DLD1 (cell line): ENCODE measurements at regions not wholly inside any gene's neighbourhood (a gene's known extent, or its start where the extent isn't known, plus 50 kb on each side); places are given as distances from the start of the nearest gene placed in this dataset.

Source experiments
- in situ Hi-C: cut with HindIII; loops from 2 replicates; pipeline ENCODE4 v1.10.0; 2017; ENCODE audit warnings: low sequenced_read_pairs

DNA sequence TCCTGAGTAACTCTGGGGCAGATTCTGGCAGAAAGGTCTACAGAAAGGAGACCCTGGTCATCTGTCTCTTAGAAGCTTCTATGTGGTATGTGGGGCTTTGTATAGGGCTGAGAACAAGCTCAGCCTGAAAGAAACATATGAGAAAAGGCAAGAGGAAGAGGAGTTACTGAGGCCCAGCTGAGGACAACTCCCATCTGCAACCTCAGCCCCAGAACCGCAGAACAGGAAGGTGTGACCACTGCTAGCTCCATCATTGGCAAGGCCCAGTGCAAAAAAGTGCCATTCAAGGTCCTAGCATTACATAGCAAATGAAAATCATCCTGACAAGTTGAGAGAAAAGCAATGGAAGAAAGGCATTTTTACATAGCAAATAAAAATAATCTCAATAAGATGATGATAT lies 503.8 kb downstream of the NPHP4 start:
- in situ Hi-C loops, result no loop called here

DNA sequence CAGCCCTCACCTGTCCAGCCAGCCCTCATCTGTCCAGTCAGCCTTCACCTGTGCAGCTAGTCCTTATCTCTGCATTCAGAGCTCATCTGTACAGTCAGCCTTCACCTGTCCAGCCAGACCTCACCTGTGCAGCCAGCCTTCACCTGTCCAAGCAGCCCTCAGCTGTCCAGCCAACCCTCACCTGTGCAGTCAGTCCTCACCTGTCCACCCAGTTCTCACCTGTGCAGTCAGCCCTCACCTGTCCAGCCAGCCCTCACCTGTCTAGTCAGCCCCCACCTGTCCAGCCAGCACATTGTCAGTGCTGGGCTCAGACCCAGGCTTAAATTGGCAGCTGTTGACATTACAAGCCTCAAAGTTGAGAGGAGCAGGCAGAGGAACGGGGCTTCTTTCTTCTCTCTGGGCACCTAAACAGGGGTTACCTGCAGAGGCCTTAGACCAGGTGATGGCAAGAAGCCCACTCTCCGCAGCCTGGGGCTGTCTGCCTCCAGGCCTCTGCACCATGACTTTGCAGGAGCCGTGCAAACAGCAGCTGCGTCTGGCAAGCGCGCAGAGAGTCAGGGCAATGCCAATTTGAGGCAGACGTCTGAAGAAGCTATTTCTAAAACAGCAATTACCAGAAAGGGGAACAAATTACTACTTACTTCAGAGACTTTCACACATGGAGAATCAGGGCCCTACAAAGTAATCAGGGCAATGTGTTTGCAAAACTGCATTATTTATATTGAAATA lies 506.1 kb downstream of the NPHP4 start:
- in situ Hi-C loops, result no loop called here

DNA sequence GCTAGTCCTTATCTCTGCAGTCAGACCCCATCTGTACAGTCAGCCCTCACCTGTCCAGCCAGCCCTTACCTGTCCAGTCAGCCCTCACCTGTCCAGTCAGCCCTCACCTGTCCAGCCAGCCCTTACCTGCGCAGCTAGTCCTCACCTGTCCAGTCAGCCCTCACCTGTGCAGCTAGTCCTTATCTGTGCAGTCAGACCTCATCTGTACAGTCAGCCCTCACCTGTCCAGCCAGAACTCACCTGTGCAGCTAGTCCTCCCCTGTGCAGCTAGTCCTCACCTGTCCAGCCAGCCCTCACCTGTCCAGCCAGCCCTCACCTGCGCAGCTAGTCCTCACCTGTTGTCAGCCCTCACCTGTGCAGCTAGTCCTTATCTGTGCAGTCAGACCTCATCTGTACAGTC lies 506.8 kb downstream of the NPHP4 start:
- in situ Hi-C loops, result no loop called here

DNA sequence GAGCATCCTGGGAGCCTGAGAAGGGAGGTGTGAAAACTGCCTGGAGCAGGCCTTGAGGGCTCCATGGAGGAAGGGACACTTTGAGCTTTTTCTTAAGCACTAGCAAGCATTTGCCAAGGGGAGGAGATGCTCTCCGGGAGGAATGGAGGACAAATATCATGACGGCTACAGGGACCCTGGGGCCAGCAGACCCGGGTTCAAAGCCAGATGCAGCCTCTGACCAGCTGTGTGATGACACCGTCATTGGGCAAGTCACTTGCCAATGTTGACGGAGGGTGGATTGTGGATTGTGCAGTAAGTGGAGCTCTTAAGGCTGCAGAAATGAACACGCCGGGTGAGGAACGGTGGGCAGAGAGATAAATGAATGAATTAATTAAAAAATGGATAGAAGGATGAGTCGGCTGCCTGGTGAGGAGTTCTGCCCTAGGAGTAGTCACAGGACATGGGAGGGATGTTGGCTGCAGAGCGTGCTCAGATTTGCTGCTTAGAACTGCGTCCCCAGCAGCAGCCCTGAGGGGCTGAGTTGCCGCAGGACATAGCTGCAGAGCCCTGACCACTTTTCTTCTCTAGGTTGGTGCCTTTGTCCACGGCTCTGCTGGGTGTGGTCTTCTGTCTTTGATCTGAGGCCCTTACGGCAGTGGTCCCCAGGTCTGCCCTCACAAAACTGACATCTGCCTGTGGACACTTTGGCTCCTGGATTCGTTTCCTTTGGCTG lies 507.6 kb downstream of the NPHP4 start:
- in situ Hi-C loops, result no loop called here

DNA sequence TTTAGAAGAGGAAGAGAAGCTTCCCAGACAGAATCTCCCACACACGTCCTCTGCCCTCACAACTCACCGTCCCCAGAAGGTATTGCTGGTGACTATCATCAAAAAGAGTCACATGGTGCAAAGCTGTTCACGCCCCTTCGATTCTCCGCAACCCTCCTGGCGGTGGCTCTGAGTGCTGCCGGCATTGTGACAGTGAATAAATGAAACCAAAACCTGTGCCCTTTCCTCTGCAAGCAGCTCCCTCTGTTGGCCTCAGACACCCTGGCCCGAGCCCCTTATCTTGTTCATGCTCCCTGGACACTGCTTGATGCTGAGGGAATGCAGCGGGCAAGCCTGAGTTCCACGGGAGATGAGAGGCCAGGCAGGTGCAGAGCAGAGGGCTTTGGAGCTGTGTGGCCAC lies 510.3 kb downstream of the NPHP4 start:
- in situ Hi-C loops, result no loop called here

DNA sequence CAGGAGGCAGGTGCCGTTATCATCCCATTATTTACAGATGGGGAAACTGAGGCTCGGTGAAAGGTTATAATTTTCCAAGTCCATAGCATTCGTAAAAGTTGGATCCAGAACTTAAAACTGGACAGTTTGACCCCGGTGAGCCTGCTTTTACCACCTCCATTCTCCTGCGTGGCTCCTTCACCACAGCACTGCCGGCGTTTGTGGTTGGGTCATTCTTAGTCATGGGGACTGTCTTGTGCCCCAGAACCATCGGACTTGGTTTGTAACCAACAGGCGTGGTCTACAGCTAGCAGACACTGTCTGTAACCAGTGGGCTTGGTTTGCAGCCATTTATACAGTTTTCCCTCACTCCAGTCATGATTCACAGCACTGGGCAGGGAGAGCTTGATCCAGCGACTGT lies 511.3 kb downstream of the NPHP4 start:
- in situ Hi-C loops, result no loop called here

DNA sequence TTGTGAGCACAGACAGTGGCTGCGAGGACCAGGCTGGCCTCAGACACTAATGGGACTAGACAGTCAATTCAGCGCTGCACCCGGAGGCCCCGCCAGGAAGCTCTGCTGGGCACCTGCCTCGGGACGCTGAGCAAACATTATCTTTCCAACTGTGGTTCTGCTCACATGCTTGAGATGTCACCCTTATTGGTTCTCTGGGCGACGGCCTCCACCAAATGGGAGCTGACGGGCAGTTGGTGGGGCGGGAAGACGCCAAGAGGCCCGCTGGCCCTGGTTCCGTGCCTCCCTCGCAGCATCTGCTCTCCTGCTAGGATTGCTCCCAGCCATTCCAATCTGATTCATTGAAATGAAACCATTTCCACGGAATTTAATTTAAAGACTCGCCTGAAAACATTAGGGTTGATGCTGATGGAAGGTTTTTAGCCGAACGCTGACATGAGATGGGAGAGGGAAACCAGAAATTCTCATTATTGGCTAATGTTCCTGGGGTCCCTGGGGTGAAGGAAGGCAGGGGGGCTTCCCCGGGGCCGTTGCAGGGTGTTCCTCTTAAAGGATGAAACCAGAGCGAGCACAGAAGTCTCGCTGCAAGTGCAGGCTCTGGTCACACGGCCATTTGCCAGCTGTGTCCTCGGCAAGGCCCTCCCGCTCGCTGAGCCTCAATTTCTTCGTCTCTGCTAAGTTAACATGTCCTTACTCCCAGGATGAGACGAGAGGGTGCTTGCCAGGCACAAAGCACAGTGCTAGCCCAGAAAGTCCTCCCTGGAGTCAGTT lies 512.2 kb downstream of the NPHP4 start:
- in situ Hi-C loops, result no loop called here

DNA sequence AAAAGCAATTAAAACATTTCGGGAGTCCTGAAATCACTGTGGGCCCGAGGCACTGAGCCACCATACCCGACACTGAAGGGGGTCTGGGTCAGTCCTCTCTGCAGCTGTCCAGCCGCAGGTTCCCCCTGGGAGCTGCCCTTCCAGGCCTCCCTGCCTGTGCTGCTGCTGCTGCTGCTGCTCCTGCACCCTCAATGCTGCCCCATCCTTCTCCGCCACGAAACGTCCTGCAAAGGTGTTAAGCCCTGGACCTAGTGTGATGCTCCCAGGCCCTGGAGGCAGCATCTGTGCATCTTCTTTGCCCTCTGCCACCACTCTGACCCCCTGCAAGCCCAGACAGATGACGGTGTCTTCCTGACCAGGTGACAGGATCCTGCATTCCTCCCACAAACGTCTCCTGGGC lies 513.3 kb downstream of the NPHP4 start:
- in situ Hi-C loops, result no loop called here

DNA sequence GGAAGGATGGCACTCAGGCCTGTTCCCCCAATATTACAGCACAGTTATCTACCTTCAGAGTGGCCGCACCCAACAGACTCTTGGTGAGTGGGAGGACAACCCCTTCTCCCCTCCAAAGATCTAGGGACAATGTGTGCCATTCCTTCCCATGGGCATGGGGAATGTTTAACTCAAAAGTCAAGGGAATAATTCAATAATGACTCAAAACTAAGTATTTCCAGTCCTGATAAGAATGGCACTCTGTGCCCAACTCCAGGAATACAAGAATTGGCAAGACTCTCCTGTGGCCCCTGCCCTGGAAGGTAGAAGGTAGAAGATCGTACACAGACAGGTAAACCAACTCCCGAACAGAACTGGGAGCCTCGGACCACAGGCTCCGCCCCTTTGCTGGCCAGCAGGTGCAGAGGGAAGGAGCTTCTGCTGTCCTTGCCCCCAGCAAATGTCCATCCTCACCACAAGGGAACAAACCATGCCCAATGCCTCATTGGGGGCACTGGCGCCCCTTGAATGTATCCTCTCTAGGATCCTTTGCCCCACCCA lies 514.0 kb downstream of the NPHP4 start:
- in situ Hi-C loops, result no loop called here

DNA sequence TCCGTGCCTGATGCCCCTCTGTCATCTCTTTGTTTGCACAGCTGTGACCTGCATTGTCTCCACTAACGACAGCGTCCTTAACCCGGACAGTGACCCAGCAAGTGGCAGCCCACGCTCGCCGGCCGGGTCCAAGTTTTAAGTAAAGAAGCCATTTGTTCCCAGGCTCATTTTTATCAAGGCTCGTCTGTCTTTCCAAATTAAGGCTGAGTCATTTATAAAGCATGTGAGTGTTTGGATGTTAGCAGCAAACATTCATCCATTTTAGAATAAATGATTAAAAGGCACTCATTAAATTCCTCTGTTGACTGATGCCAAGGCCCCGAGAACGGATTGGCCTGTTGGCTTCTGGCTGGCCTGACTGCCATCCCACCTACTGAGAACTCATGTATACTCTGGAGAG lies 514.5 kb downstream of the NPHP4 start:
- in situ Hi-C loops, result no loop called here

DNA sequence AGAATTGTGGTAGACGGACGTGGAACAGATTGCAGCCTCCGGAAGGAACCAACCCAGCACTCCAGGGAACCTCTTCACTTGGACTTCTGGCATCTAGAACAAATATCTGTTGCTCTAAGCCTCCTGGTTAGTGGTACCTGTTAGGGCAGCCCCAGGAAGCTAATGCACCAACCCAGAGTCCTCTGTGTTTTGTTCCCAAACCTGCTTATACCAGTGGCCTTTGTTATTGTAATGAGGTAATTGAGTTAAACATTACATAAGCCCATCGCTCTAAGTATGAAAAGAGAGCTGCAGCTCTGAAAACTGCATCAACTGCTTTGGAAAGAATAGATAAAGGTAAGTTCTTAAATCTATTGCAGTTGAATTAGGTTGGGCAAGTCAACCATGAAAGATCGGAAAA lies 516.7 kb downstream of the NPHP4 start:
- in situ Hi-C loops, result no loop called here

DNA sequence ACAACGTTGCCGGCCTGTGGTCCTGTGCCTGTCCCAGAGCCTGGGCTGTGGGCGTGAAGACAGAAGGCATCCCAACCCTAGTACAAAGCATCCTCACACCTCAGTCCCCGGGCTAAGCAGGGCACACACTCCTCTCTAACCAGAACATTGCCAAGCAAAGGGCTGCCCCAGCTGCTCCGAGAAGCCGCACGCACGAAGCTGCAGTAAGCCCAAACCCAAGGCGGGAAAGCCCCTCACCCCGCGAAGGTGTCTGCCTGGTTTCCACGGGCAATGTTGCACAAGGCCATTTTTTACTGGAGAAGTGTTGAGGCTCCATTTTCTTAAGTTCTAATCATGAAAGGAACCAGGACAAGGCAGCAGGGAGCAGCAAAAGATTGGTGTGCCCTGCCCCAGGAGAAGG lies 519.0 kb downstream of the NPHP4 start:
- in situ Hi-C loops, result no loop called here

DNA sequence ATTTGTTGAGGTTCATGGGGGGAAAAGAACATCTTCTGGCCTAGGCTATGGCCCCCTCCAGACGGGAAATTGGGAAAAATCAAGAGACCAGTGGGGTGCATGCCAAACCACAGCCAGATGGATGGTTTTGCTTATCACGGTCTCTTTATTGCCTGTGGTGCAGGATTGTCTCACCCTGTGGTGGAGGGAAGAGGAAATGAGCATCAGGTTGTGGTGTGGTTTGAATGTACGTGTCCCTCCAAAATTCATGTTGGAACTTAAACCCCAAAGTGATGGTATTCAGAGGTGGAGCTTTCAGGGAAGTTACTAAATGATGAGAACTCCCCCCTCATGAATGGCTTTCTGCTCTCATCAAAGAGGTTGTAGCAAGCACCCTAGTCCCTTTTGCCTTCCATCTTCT lies 525.7 kb downstream of the NPHP4 start:
- in situ Hi-C loops, result no loop called here

DNA sequence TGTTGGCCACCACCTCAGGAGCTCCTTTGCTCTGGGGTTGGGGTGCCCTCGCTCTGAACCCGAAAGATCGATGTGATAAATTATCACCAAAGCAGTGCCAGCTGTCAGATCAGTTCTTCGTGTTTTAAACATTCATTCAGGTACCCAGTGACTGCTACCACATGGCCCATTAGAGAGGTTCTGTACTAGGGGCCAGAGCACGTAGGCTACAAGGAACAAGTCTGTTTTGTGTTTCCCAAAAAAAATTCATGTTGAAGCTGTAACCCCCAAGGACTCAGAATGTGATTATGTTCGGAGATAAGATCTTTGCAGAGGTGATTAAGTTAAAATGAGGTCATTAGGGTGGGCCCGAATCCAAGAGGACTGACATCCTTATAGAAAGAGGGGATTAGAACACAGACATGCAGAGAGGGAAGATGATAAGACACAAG lies 526.9 kb downstream of the NPHP4 start:
- in situ Hi-C loops, result no loop called here

DNA sequence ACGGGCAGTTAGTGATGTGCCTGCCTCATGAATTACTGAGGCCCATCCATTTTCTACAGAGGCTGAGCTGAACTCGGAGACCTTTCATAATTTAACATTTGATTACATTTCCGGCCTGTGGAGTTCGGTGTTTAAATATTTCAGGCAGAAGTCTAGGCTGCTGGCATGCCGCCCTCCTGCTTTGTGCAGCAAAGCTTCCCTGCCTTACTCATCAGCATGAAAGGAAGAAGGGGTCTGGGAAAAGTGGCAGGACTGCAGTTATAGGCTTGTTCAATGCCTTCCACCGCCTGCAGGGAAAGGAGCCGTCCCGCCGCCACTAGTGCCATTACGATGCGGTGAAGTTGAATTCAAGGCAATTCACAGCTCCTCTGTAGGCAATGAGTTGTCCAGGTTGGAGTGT lies 527.9 kb downstream of the NPHP4 start:
- in situ Hi-C loops, result no loop called here

DNA sequence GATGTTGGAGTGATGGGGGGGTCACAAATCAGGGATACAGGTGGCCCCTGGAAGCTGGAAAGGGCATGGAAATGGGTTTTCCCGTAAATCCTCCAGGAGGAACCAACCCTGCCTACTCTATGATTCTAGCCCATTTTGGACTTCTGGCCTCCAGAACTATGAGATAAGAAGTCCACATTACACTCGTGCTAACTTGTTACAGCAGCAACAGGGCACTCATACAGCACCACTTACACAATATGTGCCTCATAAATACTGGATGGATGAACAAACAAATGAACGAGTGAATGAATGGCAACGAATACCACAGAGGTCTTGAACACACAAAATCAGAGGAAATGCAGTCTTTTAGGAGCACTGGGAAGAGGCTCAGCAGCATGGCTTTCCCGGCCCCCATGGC lies 531.3 kb downstream of the NPHP4 start:
- in situ Hi-C loops, result no loop called here

DNA sequence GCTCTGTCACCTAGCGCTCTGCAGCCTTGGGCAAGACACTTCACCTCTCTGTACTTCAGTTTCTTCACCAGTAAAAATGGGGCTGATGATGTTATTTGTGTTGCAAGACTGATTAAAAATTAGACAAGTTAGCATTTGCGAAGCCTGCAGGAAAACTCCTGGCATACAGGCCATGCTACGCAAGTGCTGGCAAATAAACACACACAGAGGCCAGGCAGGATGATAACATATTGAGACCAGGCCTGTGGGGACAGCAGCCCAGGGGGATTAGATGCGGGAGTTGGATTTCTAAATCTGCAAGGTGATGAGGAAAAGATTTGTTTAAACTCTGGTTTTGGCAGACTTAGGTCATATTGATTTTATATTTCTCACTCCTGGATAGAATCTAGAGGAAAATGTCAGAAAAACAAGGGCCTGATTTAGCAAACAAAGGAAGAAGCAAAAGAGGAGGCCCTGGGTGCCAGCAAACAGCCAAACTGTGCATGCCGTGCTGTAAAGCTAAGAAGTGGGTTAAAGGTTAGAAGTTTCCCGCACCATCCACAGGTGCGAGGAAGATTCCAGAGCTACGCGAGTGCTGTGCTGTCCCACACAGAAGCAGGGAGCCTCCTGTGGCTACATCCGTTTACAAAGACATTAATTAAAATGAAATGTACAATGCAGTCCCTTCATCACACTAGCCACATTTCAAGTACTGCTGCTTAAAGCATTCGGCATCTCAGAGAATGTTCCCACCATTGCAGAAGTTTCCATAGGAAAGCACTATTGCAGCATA lies 532.2 kb downstream of the NPHP4 start:
- in situ Hi-C loops, result no loop called here

DNA sequence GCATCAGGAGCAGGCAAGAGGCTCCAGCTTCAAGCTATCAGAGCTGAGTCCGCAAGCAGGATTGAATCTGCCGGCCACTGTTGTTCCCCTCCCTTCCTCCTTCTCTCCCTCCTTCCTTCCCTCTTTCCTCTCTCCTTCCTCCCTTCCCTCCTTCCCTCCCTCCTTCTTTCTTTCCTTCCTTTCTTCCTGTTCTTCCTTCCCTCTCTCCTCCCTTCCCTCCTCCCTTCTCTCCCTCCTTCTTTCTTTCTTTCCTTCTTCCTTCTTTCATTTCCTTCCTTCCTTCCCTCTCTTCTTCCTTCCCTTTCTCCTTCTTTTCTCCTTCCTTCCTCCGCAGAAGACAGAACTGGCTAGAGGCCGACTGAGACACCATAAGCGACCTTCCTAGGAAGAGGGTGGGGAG lies 534.0 kb downstream of the NPHP4 start:
- in situ Hi-C loops, result no loop called here

DNA sequence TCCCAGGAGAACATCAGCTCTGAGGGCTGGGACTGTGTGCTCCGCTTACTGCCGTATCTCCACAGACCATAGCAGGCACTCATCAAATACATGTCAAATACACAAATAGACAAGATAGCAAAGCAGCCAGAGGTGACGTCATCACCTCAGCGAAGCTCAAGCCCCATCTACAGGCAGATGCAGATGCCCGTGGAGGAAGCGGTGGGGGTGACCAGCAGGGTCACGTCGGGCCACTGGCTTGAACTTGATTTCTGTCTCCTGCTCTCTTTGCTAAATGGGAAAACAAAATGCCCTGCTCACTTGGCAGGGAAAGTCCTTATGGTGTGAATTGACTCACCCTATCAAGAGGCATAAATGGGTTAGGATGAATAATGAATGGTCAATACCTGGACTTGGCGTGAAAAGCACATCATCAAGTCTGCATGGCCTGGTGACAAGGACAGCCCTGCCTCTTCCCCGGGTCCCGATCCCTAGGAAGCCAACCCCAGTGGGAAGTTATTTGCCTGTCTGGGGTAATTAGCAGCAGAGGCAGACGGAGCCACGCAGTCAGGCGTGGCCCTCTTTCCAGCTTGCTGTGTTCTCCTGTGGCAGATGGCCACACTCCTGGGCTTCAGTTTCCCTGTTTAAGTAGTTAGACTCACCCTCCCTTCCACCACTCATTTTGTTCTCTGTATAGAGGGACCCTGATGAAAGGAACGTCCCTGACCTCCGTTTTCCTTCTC lies 536.0 kb downstream of the NPHP4 start:
- in situ Hi-C loops, result no loop called here

DNA sequence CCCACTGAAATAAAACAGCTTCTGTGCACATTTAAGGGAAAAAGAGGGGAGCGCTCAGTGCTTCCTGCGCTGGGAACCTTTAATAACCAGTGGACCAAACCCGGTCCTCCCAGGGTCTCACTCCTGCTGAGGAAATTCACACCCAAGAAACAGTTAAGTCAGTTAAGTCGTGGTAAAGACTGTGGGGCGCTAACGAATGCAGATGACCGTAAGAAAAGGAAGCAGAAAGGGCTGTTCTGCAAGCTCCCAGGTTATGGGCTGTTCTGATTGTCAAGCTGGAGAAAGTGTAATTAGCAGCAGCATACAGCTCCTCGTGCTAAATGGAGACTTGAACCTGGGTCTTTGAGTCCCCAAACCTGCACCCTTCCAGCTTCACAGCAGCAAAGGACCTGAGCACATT lies 536.6 kb downstream of the NPHP4 start:
- in situ Hi-C loops, result no loop called here
